K562 (cell line): ENCODE measurements at regions not wholly inside any gene's neighbourhood (a gene's known extent, or its start where the extent isn't known, plus 50 kb on each side); places are given as distances from the start of the nearest gene placed in this dataset.

Source experiments
- ATAC-seq: fragments of 200-7000 bp; cut with Tn5 transposase; 3 replicates; pipeline ENCODE4 v1.9.1; 2020; ENCODE audit warnings: moderate library complexity
- BruUV-seq: library from RNA; stranded (reverse); fragments of 400-500 nt; replicated peaks from 2 replicates; lab custom pipeline; 2021; lab: Mats Ljungman, UMichigan
- CTCF ChIA-PET: fragments of 300-600 bp; formaldehyde crosslinking; extraction: SDS; loops from one replicate; lab custom pipeline; 2021; ENCODE audit warnings: low intra/inter-chr PET ratio; lab: Yijun Ruan, JAX
- POLR2A ChIA-PET: fragments of 300-600, 350-650 bp; sonication (Branson Sonifier 250); formaldehyde crosslinking; extraction: SDS; loops from one replicate; lab custom pipeline; 2021; ENCODE audit warnings: antibody characterized with exemption, inconsistent platforms; lab: Yijun Ruan, JAX
- DNase-seq, 4 experiments: peaks; one replicate each; pipeline versions ENCODE4 v3.0.0 to v3.0.0-alpha.2; 2011 to 2018; ENCODE audit warnings: low spot score in 3 of 4, mixed read lengths in 3 of 4; ENCODE audit errors: extremely low read depth in 1 of 4
- FAIRE-seq: peaks from 2 replicates; lab custom pipeline; 2011; peaks lifted over from hg19 to GRCh38; lab: Jason Lieb, UNC
- H2AFZ ChIP-seq: 2 replicates; pipeline ENCODE4 v1.6.0; 2011; ENCODE audit warnings: low read depth, low read length, control low read depth, inconsistent platforms
- H3K27ac ChIP-seq: fragments of 200-600 bp; 3 replicates; pipeline ENCODE4 v1.8.0; 2011; ENCODE audit warnings: low read depth, mild to moderate bottlenecking, control low read depth, inconsistent platforms, low read length, moderate library complexity, mixed read lengths; ENCODE audit errors: extremely low read depth
- H3K27me3 ChIP-seq, 2 experiments: fragments of 300-600 bp in 1 of 2; 2 replicates in 1 of 2; 3 replicates in 1 of 2; pipeline versions ENCODE4 v1.6.0 to v1.8.0; 2011; ENCODE audit warnings: inconsistent platforms in 2 of 2, low read length in 2 of 2, mild to moderate bottlenecking in 1 of 2, mixed read lengths in 1 of 2, moderate library complexity in 1 of 2; ENCODE audit not compliant: control insufficient read depth in 2 of 2, insufficient read depth in 2 of 2
- H3K36me3 ChIP-seq: fragments of 300-600 bp; 3 replicates; pipeline ENCODE4 v1.8.0; 2011; ENCODE audit warnings: mild to moderate bottlenecking, low read length, inconsistent platforms; ENCODE audit not compliant: control insufficient read depth, insufficient read depth
- H3K4me1 ChIP-seq, 2 experiments: fragments of 200-600 bp in 1 of 2; replicated peaks in 1 of 2; 2 replicates in 1 of 2; 3 replicates in 1 of 2; pipeline versions ENCODE4 v1.5.1 to v1.8.0; 2011; ENCODE audit warnings: inconsistent platforms in 2 of 2, low read length in 2 of 2, mild to moderate bottlenecking in 1 of 2, mixed read lengths in 1 of 2, moderate library complexity in 1 of 2; ENCODE audit not compliant: control insufficient read depth in 2 of 2, insufficient read depth in 2 of 2
- H3K4me2 ChIP-seq: 2 replicates; pipeline ENCODE4 v1.6.1; 2011; ENCODE audit warnings: low read length, control low read depth, inconsistent platforms, mixed read lengths; ENCODE audit not compliant: insufficient read depth
- H3K4me3 ChIP-seq: fragments of 200-600 bp; sonication (generic), shearing (Covaris generic); 2 replicates; pipeline ENCODE4 v1.5.1; 2016; ENCODE audit warnings: control low read depth, inconsistent platforms
- H3K79me2 ChIP-seq: fragments of 200-600 bp; 3 replicates; pipeline ENCODE4 v1.8.0; 2011; ENCODE audit warnings: low read length, inconsistent platforms; ENCODE audit not compliant: control insufficient read depth, insufficient read depth
- H3K9ac ChIP-seq, 2 experiments: 2 replicates each; pipeline versions ENCODE4 v1.6.0 to v1.6.1; 2011; ENCODE audit warnings: low read depth in 2 of 2, low read length in 2 of 2, control low read depth in 1 of 2, inconsistent platforms in 1 of 2, mild to moderate bottlenecking in 1 of 2, mixed read lengths in 1 of 2; ENCODE audit not compliant: insufficient read depth in 1 of 2
- H3K9me1 ChIP-seq: one replicate; pipeline ENCODE4 v1.6.0; 2011; ENCODE audit warnings: inconsistent platforms, mild to moderate bottlenecking, low read length, moderate library complexity; ENCODE audit not compliant: control insufficient read depth, insufficient read depth
- H3K9me3 ChIP-seq: replicated peaks from 2 replicates; pipeline ENCODE4 v1.5.1; 2011; ENCODE audit warnings: low read depth, low read length, inconsistent platforms; ENCODE audit not compliant: control insufficient read depth, insufficient read depth
- H4K20me1 ChIP-seq: replicated peaks from 2 replicates; pipeline ENCODE4 v1.6.1; 2011; ENCODE audit warnings: low read length, inconsistent platforms, mixed read lengths; ENCODE audit not compliant: control insufficient read depth, insufficient read depth
- ATF4 ChIP-seq: fragments of 450-650 bp; formaldehyde crosslinking; IDR thresholded peaks from 2 replicates; pipeline ENCODE4 v1.4.0; 2022; ENCODE audit warnings: mild to moderate bottlenecking, moderate library complexity
- HNRNPH1 ChIP-seq: fragments of 200-400 bp; formaldehyde crosslinking; optimal IDR thresholded peaks from 2 replicates; pipeline ENCODE3; 2017; ENCODE audit warnings: low read depth, mild to moderate bottlenecking, low read length, moderate library complexity
- JUND ChIP-seq, 2 experiments: IDR thresholded peaks; 2 replicates in 1 of 2; 3 replicates in 1 of 2; pipeline ENCODE4 v1.6.1; 2011; ENCODE audit warnings: borderline replicate concordance in 2 of 2, low read depth in 2 of 2, low read length in 2 of 2, improper control_type of control experiment in 1 of 2, missing biosample characterization in 1 of 2, missing genetic modification characterization in 1 of 2, missing genetic modification reagents in 1 of 2
- KAT2B ChIP-seq: IDR thresholded peaks from one replicate; pipeline ENCODE4 v1.6.1; 2012; ENCODE audit warnings: low read depth, mild to moderate bottlenecking, control low read depth, inconsistent platforms, low read length, moderate library complexity
- POLR2H ChIP-seq: IDR thresholded peaks from 2 replicates; pipeline ENCODE4 v1.6.1; 2016; ENCODE audit warnings: missing genetic modification characterization, low read depth, mild to moderate bottlenecking, control low read depth, missing compliant biosample characterization, moderate library complexity
- ZNF184 ChIP-seq: sonication (generic); formaldehyde crosslinking; IDR thresholded peaks from 2 replicates; pipeline ENCODE4 v1.5.0; 2020; ENCODE audit warnings: missing genetic modification reagents
- WGBS: fragments of 100-300 bp; shearing (Covaris generic); methylation state at CpG from one replicate; pipeline ENCODE4 v1.1.6; 2016; ENCODE audit warnings: low coverage, mixed read lengths; ENCODE audit not compliant: insufficient coverage; ENCODE audit errors: missing lambda C conversion rate; 5-methylcytosine and 5-hydroxymethylcytosine counted together
- in situ Hi-C: fragments of 300-500 bp; cut with MboI; formaldehyde crosslinking; loops from 4 replicates; pipeline ENCODE4 v1.15.0; 2018; ENCODE audit warnings: inconsistent platforms, mixed read lengths
- intact Hi-C: fragments of 100-400 bp; cut with micrococcal nuclease; formaldehyde crosslinking; loops from 2 replicates; pipeline ENCODE4 v1.14.2; 2022

- Histone ChIP-seq H2AFZ (no peak overlapping the region), H4K20me1 (no peaks in the 10 kb centered on the region), H3K4me3 (no peak overlapping the region), H3K79me2 (no peaks in the 10 kb centered on the region), H3K9me1 (no peaks in the 10 kb centered on the region), H3K36me3 (no peaks in the 10 kb centered on the region)
- in situ Hi-C loops, result no loop called here
- WGBS, result 0% methylated on average over 4 of the region's 4 CpGs
- TF ChIP-seq POLR2H (no peak), KAT2B (no peak)
- TF ChIP-seq, all 486 proteins: peak for 0
- CTCF ChIA-PET, result no interaction called here
- no peak for ATAC-seq
- no peak for DNase-seq
- H3K27ac ChIP-seq, result no peak overlapping the region
- no TSS peak for BruUV-seq
- FAIRE-seq, result no peak
- intact Hi-C loops, result no loop called here
- no peak overlapping the region for H3K4me2 ChIP-seq
- H3K4me1 ChIP-seq, result no peaks in the 10 kb centered on the region
- H3K27me3 ChIP-seq, result no peaks in the 10 kb centered on the region
- no peaks in the 10 kb centered on the region; the same call in 1 of the 2 replicates for H3K9me3 ChIP-seq
- POLR2A ChIA-PET, result no interaction called here
- H3K9ac ChIP-seq, result no peak overlapping the region
Observed at GRCh38 chr3:144241404-144241803, 269.8 kb downstream of the DIPK2A start.

- Histone ChIP-seq H3K36me3 (no peaks in the 10 kb centered on the region), H3K27ac (no peak overlapping the region)
- POLR2A ChIA-PET, result no interaction called here
- no peak for TF ChIP-seq ATF4
- no peak for TF ChIP-seq HNRNPH1
- TF ChIP-seq ZNF184 (CRISPR knock-in tag), result no peak
- TF ChIP-seq JUND (IDR thresholded peaks at IDR 0.05; ENCODE audit: borderline replicate concordance, low read depth, low read length), result no peak
- TF ChIP-seq JUND (tag; IDR thresholded peaks at IDR 0.05; ENCODE audit: borderline replicate concordance, low read depth, low read length), result no peak
- TF ChIP-seq, all 486 proteins: peak for 0
- Histone ChIP-seq H3K9me1 (no peaks in the 10 kb centered on the region), H3K4me2 (no peak overlapping the region), H3K79me2 (no peaks in the 10 kb centered on the region), H2AFZ (no peak overlapping the region), H3K4me1 (no peaks in the 10 kb centered on the region), H3K9ac (no peak overlapping the region), H3K4me3 (no peak overlapping the region), H4K20me1 (no peaks in the 10 kb centered on the region), H3K27me3 (no peaks in the 10 kb centered on the region), H3K9me3 (no peaks in the 10 kb centered on the region; the same call in 1 of the 2 replicates)
- CTCF ChIA-PET, result no interaction called here
- no peak for FAIRE-seq
- BruUV-seq, result no TSS peak
- DNase-seq, result no peak
- in situ Hi-C loops (no loop called here), intact Hi-C loops (no loop called here)
- ATAC-seq, result no peak
- WGBS, result 0% methylated on average over 2 of the region's 2 CpGs
Observed at GRCh38 chr3:144242747-144243146, 271.1 kb downstream of the DIPK2A start.
